Stimulated activated CD4-positive, alpha-beta T cell treated with anti-CD3 and anti-CD28 coated beads, Interleukin-15, amount 100 ng/mL, for 48 hours (primary cell): ENCODE measurements at regions not wholly inside any gene's neighbourhood (a gene's known extent, or its start where the extent isn't known, plus 50 kb on each side); places are given as distances from the start of the nearest gene placed in this dataset.

Source experiments
- DNase-seq, 2 donors: peaks; one replicate each; pipeline ENCODE4 v3.0.0-alpha.2; 2020; ENCODE audit warnings: low read depth in 2 of 2

DNA sequence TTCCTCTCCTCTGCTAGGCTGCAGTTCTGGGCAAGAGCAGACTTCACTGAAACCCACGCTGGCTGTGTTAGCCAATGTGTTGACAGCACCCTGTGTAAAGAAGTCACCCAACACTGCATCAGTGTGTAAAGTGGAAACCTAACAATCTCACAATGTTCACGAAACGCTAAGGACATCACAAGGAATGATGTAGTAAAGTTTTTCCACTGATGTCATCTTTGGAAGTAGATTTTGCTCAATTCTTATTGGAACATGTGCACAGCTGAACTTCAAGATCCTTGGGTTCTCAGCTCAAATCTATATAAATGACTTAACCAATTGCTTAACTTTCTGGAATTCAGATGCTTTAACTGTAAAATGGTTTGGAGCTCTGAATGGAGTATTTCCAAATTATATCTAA is 1112.5 kb downstream of the TSN start:
- no peak for DNase-seq

DNA sequence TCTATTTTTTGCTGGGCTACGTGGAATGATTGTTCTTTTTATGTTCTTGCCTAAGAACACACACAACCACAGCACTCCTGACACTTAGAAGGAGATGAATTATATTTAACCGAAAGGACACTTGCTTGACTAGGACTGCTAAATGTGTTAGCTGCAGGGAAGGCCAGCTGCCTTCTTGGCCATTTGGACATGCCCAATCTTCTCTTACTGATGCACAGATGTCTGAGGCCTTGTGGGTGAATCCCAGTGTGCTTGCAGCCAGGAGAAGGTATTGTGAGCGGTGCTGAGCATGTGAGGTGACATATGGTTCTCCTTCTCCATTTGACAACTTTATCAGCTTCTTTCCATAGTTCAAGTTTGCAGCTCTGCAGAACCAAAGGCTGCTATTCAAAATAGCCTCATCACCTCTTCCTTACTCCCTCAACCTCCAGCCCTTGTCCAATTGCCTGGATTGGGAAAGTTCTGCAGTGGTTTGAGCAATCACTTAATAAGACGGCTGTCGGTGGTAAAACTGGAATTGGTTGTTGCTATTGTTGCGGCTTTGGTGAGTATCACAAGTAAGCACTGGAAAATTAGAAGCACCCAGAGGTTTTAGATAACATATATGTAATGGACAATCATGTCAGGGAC is 1113.3 kb downstream of the TSN start:
- DNase-seq: no peak

DNA sequence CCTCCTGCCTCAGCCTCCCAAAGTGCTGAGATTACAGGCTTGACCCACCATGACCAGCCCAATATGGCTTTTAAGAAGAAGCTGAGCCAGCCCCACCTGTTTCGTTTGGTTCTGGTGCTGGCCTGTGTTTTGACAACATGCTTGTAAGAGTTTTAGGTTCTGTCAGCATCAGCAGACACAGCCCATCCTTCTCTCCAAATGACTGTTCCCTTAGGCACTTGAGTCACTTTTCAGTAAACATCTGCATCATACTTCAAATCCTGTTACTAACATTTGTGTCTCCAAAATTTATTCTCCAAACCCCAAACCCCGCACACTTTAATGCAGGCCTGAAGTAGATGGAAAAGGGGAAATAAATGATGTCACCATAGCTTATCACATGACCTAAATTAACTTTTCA is 1118.5 kb downstream of the TSN start:
- no peak for DNase-seq

DNA sequence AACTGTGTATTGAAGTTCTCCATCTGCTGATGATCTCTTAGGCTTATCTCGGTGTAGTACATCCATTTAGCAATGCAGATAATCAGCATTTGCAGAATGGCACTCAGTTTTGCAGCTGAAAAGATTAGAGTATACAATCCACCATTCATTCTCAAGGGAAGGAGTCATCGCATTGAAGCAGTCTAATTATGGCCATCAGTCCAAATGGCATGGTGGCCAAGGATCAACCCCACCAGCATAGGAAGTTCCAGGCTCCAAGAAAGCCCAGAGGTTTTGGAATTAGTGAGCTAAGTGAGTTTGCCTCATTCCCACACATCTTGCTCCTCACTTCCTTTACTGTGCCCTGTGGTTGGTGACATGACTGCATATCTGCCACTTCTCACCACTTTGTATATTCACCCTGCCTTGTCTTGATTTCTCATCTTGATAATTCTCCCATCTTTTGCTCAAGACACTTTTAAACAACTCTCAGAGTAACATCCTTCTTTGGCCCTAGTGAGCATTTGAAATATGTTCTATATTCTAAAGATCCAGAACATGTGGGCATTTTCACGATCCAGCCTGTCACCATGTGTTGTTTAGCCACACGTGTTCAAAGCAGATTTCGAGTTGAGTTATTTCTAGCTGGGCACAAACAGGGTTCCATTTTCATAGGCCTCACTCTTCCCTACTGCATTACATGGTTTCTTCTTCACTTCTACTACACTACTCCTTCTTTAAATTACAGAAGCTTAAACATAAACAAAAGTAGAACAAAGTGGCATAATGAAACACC is 1119.8 kb downstream of the TSN start:
- no peak for DNase-seq

DNA sequence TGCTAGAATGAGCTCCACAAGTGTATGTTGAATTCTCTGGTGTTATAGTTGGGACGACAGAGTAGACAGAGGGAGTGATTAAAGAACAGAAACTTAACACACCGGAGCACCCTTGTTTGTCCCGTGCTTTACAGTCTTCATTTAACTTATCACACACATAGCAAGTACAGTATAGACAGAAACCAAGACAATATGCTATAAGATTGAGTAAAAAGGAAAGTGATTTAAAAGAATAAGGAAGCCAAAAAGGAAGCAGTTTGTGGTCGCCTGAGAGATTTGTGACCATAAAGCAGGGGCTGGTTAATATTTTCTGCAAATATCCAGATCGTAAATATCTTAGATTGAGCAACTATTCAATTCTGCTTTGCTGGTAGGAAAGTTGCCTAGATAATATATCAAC is 1128.4 kb downstream of the TSN start:
- no peak for DNase-seq

DNA sequence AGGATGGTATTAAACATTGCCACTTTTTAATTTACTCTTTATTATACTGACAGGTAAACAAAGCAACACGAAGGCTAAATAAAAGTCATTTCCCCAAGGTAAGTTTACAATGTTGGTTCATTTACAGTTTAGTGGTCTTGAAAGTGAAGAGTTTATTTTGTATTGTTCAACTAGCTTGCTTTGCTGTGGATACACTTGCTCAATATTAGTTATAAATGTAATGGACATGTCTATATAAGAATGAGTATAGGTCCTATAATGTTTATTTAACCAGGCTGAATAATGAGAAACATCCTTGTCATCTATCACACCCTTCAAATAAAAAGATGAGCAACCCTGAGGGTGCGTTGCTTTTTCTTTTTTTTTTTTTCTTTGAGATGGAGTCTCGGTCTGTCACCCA is 1129.4 kb downstream of the TSN start:
- no peak for DNase-seq

DNA sequence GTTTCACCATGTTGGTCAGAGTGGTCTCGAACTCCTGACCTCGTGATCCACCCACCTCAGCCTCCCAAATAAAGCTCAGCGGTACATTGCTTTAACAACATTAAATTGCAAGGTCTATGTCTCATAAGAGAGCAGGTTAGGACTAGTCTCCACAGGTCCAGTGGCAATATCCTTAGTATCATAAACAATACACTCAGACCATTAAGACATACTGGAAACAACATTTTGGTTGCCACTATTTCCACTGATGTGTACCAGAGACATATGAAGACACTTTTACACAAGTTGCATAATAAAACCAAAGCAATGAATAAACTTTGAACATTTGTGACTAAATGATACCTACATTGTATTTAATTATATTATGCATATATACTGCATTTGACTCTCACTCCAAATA is 1130.0 kb downstream of the TSN start:
- DNase-seq: no peak

DNA sequence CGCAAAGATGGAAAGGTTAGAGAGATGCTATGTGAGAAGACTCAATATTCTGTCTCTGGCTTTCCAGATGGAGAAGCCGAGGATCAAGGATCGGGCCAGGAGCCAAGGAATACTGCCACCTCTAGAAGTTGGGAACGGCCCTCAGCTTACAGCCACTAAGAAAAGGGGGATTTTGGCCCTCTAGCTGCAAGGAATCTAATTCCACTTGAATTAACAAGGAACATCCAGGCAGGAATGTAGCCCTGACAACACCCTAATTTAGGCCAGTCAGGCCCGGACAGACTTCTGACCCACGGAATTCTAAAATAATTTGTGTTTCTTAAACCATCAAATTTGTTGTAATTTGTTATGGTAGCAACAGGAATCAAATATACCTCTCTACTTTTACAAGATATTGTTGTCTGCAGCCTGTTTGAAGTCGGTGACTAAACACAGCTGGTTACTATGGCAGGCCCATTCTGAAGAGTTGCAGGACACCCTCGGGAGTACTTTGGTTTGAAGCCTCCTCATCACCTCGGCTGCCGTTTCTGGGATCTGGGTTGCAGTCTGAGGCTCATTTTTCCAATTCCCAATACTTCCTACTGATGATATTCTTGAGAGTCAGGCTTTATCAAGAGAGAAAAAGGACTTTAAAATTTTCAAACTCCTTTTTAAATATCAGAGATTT is 1131.2 kb downstream of the TSN start:
- DNase-seq: no peak

DNA sequence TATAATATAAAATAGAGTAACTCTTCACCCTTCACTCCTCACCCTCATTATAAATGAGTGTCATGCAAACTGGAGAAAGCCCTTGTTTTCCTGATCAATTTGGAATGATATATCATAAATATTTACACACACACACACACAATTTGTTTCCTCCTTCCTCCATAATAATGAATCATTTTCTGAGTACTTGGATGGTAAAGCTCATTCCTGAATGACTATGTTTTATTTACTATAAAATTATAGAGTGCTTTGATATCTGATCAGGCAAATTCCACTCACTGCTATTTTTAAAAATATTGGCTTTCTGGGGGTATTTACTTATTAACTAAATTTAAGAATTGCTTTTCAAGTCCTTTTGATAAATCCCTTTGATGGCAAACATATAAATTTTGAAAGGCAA is 1125.5 kb upstream of the CNTNAP5 start:
- DNase-seq: no peak

DNA sequence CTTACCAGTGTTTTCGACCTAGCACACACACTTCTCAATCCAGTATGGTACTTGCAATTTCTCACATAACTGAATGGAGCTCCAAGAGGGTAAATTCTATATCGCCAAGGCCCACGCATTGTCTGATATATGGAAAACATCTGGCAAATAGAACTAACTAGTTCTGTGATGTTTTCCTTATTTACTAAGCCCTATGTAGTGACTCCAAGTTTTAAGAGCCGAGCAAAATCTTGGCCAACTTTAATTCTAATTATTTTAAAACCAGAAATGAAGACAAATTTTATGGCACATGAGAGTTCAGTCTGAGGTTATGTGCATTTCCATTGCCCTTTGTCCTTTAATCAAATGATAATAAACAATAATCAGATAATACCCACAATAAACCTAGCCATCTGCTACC is 1119.7 kb upstream of the CNTNAP5 start:
- no peak for DNase-seq

DNA sequence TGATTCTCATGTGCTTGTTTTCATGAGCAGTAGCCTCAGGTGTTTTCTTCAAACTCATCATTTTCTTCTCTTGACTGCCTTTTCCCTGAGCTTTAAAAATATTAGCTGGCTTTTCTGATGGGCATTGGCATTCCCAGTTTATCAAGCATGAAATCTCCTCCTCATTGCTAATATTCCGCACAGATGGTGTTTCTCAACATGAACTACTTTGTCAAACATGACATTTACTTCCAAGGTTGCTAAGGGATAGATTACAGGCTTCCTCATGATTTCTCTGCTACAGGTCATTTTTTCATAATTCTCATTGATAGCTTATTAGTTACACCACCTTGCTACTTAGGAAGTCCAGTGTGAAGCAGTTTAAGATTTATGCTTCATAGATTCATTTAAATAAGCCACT is 1116.9 kb upstream of the CNTNAP5 start:
- no peak for DNase-seq

DNA sequence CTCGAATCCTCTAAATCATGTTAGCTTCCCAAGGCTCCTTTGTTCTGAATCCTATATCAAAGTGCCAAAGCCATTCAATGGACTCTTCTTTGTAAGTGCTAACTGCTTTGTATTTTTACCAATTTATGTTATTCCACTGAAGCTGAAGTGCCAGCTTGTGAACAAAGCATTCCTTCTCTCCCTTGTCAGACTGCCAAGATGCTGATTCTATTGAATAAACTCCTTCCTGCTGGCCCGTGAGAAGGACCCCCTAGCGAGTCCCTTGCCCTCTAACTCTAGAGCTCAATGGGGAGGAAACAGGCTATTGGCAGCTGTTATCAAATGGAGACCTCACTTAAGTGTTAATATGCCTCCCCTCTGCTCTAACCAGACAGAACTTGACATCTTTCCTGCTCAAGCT is 1097.9 kb upstream of the CNTNAP5 start:
- DNase-seq: no peak

DNA sequence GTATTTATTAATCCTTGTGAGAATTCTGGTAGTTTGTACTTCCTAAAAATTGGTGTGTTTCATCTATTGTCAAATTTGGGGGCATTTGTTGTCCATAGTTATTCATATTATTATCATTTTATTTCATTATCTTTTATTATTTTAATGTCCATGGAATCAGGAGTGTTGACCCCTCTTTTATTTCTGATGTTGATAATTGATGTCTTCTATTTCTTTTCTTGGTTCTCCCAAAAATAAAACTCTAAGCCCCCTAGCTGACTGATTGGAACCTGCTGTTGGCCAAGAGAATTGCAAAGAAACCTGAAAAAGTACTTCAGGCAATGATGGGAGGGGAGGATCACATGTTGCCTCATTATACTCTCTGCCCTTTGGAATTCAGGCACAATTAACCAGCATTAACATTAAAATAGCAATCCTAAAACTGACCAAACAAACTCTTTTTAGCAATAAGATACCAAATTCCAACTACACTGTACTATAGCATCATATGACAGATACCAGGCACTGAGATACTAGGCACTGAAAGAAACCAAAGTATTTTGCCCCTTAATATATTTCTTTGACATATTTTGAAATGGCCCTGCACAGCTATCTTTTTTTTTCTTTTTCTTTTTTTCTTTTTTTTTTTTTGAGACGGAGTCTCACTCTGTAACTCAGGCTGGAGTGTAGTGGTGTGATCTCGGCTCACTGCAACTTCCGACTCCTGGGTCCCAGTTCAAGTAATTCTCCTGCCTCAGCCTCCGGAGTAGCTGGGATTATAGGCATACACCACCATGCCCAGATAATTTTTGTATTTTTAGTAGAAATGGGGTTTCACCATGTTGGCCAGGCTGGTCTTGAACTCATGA is 1097.2 kb upstream of the CNTNAP5 start:
- DNase-seq: no peak

DNA sequence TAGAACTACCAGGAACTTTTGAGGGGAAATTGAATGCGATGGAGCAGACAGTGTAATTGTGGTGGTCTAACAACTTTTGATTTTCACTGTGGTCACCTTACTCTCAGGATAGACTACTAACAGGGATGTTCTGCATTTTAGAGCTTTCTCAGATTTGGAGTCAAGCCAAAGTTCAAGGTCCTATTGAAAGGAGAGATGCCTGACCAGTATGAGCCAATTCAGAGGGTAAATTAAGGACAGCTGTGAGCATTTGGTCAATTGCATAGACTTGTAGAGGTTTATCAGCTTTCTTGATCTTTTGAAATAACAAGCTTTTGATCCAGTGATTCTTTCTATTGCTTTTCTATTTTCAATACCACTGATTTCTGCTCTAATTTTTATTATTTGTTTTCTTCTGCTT is 1095.7 kb upstream of the CNTNAP5 start:
- no peak for DNase-seq

DNA sequence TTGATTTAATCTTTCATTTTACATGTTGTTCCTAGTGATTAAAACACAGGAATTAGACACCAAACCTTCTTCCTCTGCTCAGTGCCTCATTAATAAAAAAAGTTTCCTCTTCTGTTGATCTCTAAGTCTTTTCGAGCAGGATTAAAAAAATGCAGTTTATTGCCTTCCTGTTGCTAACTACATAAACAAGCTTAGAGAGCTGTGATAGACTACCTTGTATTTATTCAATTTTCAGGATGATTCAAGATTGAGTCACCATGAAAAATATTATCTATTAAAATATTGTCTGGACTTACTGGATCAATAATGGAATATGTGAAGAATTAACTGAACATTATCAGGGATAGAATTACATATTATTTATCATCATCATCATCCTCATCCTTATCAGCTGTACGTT is 1089.6 kb upstream of the CNTNAP5 start:
- no peak for DNase-seq

DNA sequence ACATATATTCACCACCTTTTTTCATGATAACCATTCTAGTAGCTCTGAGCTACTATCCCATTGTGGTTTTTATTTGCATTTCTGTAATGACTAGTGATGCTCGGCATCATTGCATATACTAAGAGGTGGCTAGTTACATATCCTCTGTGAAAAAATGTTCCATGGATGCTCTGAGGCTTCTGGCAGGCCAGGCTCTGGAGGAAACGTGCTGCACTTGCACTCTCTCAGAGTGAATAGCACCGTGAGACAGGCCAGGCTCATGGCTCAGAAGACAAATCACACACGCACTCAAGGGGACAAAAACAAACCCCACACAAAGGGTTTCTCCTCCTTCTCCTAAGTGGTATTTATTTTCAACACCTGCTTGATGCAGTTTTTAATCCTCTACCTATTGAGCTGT is 1085.3 kb upstream of the CNTNAP5 start:
- no peak for DNase-seq

DNA sequence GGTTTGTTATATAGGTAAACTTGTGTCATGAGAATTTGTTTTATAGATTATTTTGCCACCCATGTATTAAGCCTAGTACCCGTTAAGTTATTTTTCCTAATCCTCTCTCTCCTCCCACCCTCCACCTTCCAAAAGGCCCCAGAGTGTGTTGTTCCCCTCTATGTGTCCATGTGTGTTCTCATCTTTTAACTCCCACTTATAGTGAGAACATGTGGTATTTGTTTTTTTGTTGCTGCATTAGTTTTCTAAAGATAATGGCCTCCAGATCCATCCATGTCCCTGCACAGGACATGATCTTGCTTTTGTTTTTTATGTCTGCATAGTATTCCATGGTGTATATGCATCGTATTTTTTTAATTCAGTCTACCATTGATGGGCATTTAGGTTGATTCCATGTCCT is 1075.6 kb upstream of the CNTNAP5 start:
- no peak for DNase-seq

DNA sequence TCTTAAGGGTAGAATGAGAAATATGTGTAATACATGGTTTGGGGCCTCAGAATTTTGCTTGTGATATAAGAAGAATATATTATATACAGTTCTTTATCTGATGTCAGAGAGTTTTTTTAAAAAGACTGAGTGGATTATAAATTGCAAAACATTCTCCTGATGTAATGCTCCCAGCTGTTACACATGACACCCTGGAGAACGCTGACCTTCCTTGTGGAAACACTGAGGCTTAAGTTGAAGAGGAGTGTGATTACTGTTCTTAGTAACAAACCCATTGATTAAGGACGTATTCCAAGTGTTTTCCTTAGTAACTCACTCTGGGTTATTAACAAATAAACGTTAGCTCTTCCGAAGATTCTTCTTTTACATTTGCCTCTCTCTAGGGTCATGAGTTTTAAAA is 1069.3 kb upstream of the CNTNAP5 start:
- DNase-seq: no peak

DNA sequence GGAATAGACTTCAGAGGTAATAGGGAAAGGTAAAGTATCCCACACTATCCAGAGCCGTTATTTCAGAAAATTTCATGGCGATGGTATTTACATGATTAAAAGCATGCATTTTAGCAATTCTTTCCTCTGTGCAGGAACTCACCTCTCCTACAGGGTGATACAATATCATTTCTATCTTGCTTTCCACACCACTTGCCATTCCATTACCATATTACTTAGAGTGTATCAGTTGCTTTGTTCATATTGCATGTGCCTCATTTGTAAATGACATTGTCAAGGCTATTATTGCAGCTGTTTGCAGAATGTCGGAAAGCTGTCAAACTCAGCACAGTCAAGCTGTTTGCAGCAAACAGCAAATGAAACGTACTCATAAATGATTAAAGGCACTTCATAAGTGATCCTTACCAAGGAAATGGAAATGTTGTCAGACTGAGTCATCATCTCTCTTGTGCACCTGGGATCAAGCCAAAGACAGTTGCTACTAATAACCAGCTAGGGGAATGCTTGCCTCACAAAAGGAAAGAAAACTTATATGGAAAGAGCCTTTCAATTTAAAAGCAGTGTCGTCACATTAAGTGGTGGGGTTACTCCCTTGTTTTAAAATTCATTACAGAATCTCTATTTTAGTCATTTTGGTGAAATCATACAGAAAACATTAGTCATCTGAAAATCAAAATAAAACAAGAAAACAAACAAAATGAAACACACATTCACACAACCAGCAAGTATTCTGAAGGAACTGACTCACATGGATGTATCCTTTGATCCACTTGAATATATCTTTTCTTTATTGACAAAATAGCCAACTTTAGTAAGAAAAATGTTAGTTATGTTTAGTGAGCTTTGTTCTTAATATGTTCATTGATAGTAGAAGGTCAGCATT is 1064.1 kb upstream of the CNTNAP5 start:
- no peak for DNase-seq

DNA sequence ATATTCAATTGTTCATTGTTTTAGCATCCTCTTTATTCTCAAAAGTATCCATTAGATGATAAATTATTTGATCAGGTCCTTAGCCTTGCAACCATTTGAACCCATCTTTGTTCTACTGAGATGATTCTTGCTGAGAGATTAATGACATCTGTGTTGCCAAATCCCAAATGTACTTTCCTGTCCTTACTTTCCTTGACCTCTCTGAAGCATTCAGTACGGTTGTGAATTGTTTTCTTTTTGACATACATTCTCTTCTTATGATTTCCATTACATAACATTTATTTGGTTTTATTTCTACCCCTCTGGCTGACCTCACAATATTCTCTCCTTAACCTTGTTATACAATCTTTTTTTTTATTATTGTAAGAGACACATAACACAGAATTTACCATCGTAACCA is 1058.6 kb upstream of the CNTNAP5 start:
- DNase-seq: no peak

DNA sequence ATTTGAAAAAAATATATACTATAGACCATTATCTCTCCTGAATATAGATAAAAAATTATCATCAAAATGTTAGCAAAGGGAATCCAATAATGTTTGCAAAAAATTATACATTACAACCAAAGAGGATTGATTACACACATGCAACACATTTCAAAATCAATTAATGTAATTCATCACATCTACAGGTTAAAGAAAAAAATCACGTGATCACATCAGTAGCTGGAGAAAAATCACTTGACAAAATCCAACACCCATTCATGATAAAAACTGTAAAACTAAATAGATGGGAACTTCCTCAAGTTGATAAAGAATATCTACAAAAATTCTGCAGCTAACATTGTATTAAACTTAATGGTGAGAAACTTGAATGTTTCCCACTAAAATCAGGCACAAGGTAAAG is 1047.5 kb upstream of the CNTNAP5 start:
- no peak for DNase-seq
